GM12892 (cell line): ENCODE measurements at regions not wholly inside any gene's neighbourhood (a gene's known extent, or its start where the extent isn't known, plus 50 kb on each side); places are given as distances from the start of the nearest gene placed in this dataset.

Source experiments
- POLR2A ChIP-seq: IDR thresholded peaks from 2 replicates; pipeline ENCODE4 v1.6.1; 2011; ENCODE audit warnings: low read depth, low read length, control low read depth
- POLR2AphosphoS5 ChIP-seq: IDR thresholded peaks from 2 replicates; pipeline ENCODE4 v1.6.1; 2011; ENCODE audit warnings: low read depth, low read length, control low read depth

GRCh38 chr20:17883592-17884306, 84.8 kb downstream of the SNX5 start:
- TF ChIP-seq POLR2A (no peak), POLR2AphosphoS5 (no peak)
